Right lobe of liver (tissue), 6 donors: ENCODE measurements at regions not wholly inside any gene's neighbourhood (a gene's known extent, or its start where the extent isn't known, plus 50 kb on each side); places are given as distances from the start of the nearest gene placed in this dataset.

ENCODE experiments used
- ATAC-seq, 4 donors: fragments of 200-7000 bp; cut with Tn5 transposase; one replicate each; pipeline ENCODE4 v1.9.1; 2020; ENCODE audit warnings: mild to moderate bottlenecking in 4 of 4, moderate library complexity in 4 of 4
- DNase-seq, 3 donors: peaks; one replicate each; pipeline ENCODE4 v3.0.0-alpha.2; 2020
- H3K27ac ChIP-seq, 3 donors: fragments of 200-600 bp; one replicate each; pipeline ENCODE4 v1.8.0; 2022
- H3K27me3 ChIP-seq, 2 donors: fragments of 200-600 bp; one replicate each; pipeline ENCODE4 v1.8.0; 2022
- H3K36me3 ChIP-seq, 4 donors: fragments of 200-600 bp; sonication (generic) in 1 of 4; one replicate each; pipeline versions ENCODE4 v1.5.1 to v1.8.0; 2017 to 2022; ENCODE audit warnings: control low read depth in 1 of 4
- H3K4me1 ChIP-seq, 4 donors: fragments of 200-600 bp; sonication (generic) in 1 of 4; one replicate each; pipeline versions ENCODE4 v1.5.1 to v1.8.0; 2017 to 2022; ENCODE audit warnings: control low read depth in 1 of 4
- H3K4me3 ChIP-seq, 3 donors: fragments of 200-600 bp; one replicate each; pipeline ENCODE4 v1.8.0; 2022
- H3K9me3 ChIP-seq, 4 donors: fragments of 200-600 bp; sonication (generic) in 1 of 4; one replicate each; pipeline versions ENCODE4 v1.5.1 to v1.8.0; 2017 to 2022; ENCODE audit warnings: control low read depth in 1 of 4
- POLR2A ChIP-seq: fragments of 450-650 bp; IDR thresholded peaks from one replicate; pipeline ENCODE4 v1.6.1; 2017; ENCODE audit warnings: antibody characterized with exemption, mild to moderate bottlenecking
- WGBS: methylation state at CpG from one replicate; pipeline ENCODE4 v1.1.6; 2018; ENCODE audit warnings: low coverage, low lambda C conversion rate; ENCODE audit not compliant: insufficient coverage; ENCODE audit errors: missing lambda C conversion rate; 5-methylcytosine and 5-hydroxymethylcytosine counted together
- intact Hi-C, 2 donors: fragments of 100-400 bp; cut with DNase I; formaldehyde crosslinking; loops; one replicate each; pipeline versions ENCODE4 v1.11.2 to v1.14.1; 2022
- TF ChIP-seq, protein P1 (sequence below), 4 donors: fragments of 200-600 bp in 3 of 4; fragments of 450-650 bp in 1 of 4; IDR thresholded peaks; one replicate each; pipeline versions ENCODE4 v1.5.1 to v1.8.0; 2016 to 2022; ENCODE audit warnings: antibody characterized with exemption in 4 of 4, mild to moderate bottlenecking in 2 of 4
- donor health status: DM: no; HTN: yes; CAD: no.
- donor health status: DM: no; HTN: no; CAD: no.
- donor health status: DM: no; HTN: no; CAD: no.
- donor health status: DM: no; HTN: yes; CAD: no.
- donor health status: DM: no; HTN: yes; CAD: no.

DNA sequence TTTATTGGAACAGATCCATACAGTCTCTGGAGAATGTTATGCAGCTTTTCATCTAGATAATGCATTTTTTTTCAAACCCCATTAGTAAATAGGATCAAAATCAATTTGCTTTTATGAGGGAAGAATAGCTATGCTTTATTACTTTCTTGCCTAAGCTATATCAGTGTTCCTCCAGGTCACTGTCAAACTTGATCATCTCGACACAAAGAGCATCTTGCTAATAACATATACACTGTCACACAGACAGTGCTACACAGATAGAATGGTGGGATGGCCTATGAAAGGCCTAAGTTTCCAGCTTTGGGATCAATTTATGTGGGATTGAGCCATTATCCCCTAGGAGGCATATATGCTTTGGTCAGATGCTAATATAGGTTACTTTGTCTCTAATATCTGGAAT lies 862.9 kb upstream of the SPRY2 start:
- WGBS, result 86% methylated on average over 1 of the region's 1 CpG
- H3K4me1 ChIP-seq, result no peaks in the 10 kb centered on the region
- H3K27ac ChIP-seq, result no peak overlapping the region
- no peaks in the 10 kb centered on the region for H3K9me3 ChIP-seq
- intact Hi-C loops, result no loop called here
- no peaks in the 10 kb centered on the region for H3K36me3 ChIP-seq
- DNase-seq, result no peak
- no peaks in the 10 kb centered on the region for H3K27me3 ChIP-seq
- TF ChIP-seq POLR2A, result no peak
- TF ChIP-seq, protein P1, sequence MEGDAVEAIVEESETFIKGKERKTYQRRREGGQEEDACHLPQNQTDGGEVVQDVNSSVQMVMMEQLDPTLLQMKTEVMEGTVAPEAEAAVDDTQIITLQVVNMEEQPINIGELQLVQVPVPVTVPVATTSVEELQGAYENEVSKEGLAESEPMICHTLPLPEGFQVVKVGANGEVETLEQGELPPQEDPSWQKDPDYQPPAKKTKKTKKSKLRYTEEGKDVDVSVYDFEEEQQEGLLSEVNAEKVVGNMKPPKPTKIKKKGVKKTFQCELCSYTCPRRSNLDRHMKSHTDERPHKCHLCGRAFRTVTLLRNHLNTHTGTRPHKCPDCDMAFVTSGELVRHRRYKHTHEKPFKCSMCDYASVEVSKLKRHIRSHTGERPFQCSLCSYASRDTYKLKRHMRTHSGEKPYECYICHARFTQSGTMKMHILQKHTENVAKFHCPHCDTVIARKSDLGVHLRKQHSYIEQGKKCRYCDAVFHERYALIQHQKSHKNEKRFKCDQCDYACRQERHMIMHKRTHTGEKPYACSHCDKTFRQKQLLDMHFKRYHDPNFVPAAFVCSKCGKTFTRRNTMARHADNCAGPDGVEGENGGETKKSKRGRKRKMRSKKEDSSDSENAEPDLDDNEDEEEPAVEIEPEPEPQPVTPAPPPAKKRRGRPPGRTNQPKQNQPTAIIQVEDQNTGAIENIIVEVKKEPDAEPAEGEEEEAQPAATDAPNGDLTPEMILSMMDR (IDR thresholded peaks at IDR 0.05), result no peak
- H3K4me3 ChIP-seq, result no peak overlapping the region
- no peak for ATAC-seq

DNA sequence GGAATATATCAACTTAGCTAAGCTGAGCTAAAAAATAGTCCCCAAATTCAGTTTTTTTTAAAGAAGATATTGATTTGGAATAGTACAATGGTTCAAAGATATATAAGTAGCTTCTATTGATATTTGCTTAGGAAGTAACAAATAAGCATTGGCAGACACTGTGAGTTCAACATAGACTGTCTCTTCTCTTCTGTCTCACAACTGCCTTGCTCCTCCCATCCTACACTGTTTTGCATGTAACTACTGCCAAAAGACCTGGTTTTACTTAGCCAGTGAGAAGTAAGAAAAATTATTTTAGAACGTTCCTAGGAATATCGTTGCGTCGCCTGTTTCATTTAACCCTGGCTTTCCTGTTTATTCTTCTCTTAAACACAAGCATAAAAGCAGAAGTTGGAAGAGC lies 859.0 kb upstream of the SPRY2 start:
- ATAC-seq (no peak), DNase-seq (no peak)
- no peaks in the 10 kb centered on the region for H3K36me3 ChIP-seq
- H3K4me1 ChIP-seq, result no peaks in the 10 kb centered on the region
- 65% methylated on average over 4 of the region's 4 CpGs for WGBS
- no peaks in the 10 kb centered on the region for H3K9me3 ChIP-seq
- no peak for TF ChIP-seq POLR2A
- TF ChIP-seq, protein P1 (IDR thresholded peaks at IDR 0.05), result no peak
- no peaks in the 10 kb centered on the region for H3K27me3 ChIP-seq
- no peak overlapping the region for H3K4me3 ChIP-seq
- intact Hi-C loops, result no loop called here
- no peak overlapping the region for H3K27ac ChIP-seq

DNA sequence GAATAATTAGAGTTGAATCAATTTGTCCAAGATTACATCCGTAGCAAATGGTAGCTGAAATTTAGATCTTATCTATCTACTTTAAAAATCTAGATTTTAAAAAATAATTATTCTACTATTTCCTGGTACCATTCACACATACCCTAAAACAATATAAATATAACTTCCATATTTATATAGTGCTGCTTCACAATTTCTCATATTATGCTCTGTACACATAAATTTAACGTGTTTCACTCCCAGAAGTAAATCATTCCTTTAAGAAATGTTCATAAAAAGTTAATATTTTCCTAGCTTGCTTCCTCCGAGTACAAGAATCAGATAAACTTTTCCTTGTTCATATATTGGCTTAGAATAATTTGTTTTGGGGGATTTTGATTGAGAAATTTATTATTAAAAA lies 857.0 kb upstream of the SPRY2 start:
- H3K4me3 ChIP-seq, result no peak overlapping the region
- H3K36me3 ChIP-seq, result no peaks in the 10 kb centered on the region
- TF ChIP-seq, protein P1 (IDR thresholded peaks at IDR 0.05), result no peak
- no peak for TF ChIP-seq POLR2A
- H3K27me3 ChIP-seq, result no peaks in the 10 kb centered on the region
- no peak for DNase-seq
- intact Hi-C loops, result no loop called here
- no peaks in the 10 kb centered on the region for H3K4me1 ChIP-seq
- H3K27ac ChIP-seq, result no peak overlapping the region
- no peak for ATAC-seq
- H3K9me3 ChIP-seq, result no peaks in the 10 kb centered on the region
- 26% methylated on average over 3 of the region's 3 CpGs for WGBS

DNA sequence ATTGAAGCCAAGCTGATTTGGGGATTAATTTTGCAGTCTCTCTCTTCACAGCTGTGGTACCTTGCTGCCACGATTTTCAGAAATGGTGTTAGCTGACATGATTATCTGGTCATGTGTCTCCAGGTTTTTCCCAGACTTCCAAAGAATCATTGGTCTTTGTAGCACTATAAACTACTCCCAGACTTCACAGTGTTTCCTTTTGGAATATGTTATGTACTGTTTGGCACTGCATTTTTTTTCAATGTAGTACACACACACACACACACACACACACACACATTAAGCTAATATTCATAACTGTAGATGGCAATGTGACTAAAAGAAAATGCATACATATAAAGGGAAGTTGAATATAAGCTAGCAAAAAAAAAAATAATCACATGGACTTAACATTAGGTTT lies 856.6 kb upstream of the SPRY2 start:
- no peak overlapping the region for H3K4me3 ChIP-seq
- no peaks in the 10 kb centered on the region for H3K27me3 ChIP-seq
- no peak overlapping the region for H3K27ac ChIP-seq
- intact Hi-C loops, result no loop called here
- H3K36me3 ChIP-seq, result no peaks in the 10 kb centered on the region
- DNase-seq (no peak), ATAC-seq (no peak)
- WGBS, result 14% methylated on average over 1 of the region's 1 CpG
- no peaks in the 10 kb centered on the region for H3K9me3 ChIP-seq
- no peaks in the 10 kb centered on the region for H3K4me1 ChIP-seq
- no peak for TF ChIP-seq POLR2A
- TF ChIP-seq, protein P1 (IDR thresholded peaks at IDR 0.05), result no peak

DNA sequence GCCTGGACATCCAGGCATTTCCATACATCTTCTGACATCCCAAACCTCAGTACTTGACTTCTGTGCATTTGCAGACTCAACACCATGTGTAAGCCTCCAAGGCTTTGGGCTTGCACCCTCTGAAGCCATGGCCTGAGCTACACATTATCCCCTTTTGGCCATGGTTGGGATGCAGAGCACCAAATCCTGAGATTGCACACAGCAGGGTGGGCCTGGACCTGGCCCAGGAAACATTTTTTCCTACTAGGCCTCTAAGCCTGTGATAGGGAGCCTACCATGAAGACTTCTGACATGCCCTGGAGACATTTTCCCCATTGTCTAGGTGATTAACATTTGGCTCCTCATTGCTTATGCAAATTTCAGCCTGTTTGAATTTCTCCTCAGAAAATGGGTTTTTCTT lies 853.4 kb upstream of the SPRY2 start:
- intact Hi-C loops, result no loop called here

More for the DNA sequence above, 853.4 kb upstream of the SPRY2 start:
- ATAC-seq (no peak), DNase-seq (no peak)
- H3K4me3 ChIP-seq, result no peak overlapping the region
- no peaks in the 10 kb centered on the region for H3K27me3 ChIP-seq
- no peak for TF ChIP-seq POLR2A
- TF ChIP-seq, protein P1 (IDR thresholded peaks at IDR 0.05), result no peak
- H3K27ac ChIP-seq, result no peak overlapping the region
- H3K36me3 ChIP-seq, result no peaks in the 10 kb centered on the region
- H3K4me1 ChIP-seq, result no peaks in the 10 kb centered on the region
- H3K9me3 ChIP-seq, result no peaks in the 10 kb centered on the region
